ENCODE measurements at regions not wholly inside any gene's neighbourhood (a gene's known extent, or its start where the extent isn't known, plus 50 kb on each side); places are given as distances from the start of the nearest gene placed in this dataset.

GRCh38 chr1:17919525-17920439 lies 164.6 kb downstream of the ACTL8 start:
- H3K27me3 ChIP-seq (ENCODE audit: low read depth) = peaks cover 44% of the 10 kb centered on the region
- H3K9me3 ChIP-seq = no peaks in the 10 kb centered on the region
- no peaks in the 10 kb centered on the region for H3K36me3 ChIP-seq
- H3K4me1 ChIP-seq = no peaks in the 10 kb centered on the region
- TF ChIP-seq CTCF (IDR thresholded peaks at IDR 0.05) = no peak
- intact Hi-C loops (cut with DNase I) = no loop called here
- no peak overlapping the region for H3K4me3 ChIP-seq
- ATAC-seq (no peak), DNase-seq (no peak)
- no peak overlapping the region for H3K27ac ChIP-seq

- DNase-seq (no peak), ATAC-seq (no peak)
- Histone ChIP-seq H3K36me3 (no peaks in the 10 kb centered on the region), H3K27me3 (ENCODE audit: low read depth) (peaks cover 41% of the 10 kb centered on the region), H3K27ac (no peak overlapping the region), H3K4me3 (no peak overlapping the region), H3K4me1 (no peaks in the 10 kb centered on the region), H3K9me3 (no peaks in the 10 kb centered on the region)
- intact Hi-C loops (cut with DNase I) = no loop called here
- no peak for TF ChIP-seq CTCF (IDR thresholded peaks at IDR 0.05)
Measured at GRCh38 chr1:17920881-17921640, 165.9 kb downstream of the ACTL8 start.

- DNase-seq (no peak), ATAC-seq (no peak)
- Histone ChIP-seq H3K27ac (no peak overlapping the region), H3K4me3 (no peak overlapping the region), H3K4me1 (no peaks in the 10 kb centered on the region), H3K36me3 (no peaks in the 10 kb centered on the region), H3K9me3 (no peaks in the 10 kb centered on the region), H3K27me3 (ENCODE audit: low read depth) (peaks cover 53% of the 10 kb centered on the region)
- TF ChIP-seq CTCF (IDR thresholded peaks at IDR 0.05) = peak; percentile 34
- intact Hi-C loops (cut with DNase I) = no loop called here
Measured at GRCh38 chr1:17922833-17923232, 167.7 kb downstream of the ACTL8 start.

GRCh38 chr1:17923666-17924065 lies 168.5 kb downstream of the ACTL8 start:
- Histone ChIP-seq H3K4me1 (no peaks in the 10 kb centered on the region), H3K27me3 (ENCODE audit: low read depth) (peaks cover 48% of the 10 kb centered on the region), H3K36me3 (no peaks in the 10 kb centered on the region), H3K4me3 (no peak overlapping the region), H3K27ac (no peak overlapping the region), H3K9me3 (no peaks in the 10 kb centered on the region)
- ATAC-seq (no peak), DNase-seq (no peak)
- no peak for TF ChIP-seq CTCF (IDR thresholded peaks at IDR 0.05)
- intact Hi-C loops (cut with DNase I) = no loop called here

GRCh38 chr1:17924578-17924977 lies 169.4 kb downstream of the ACTL8 start:
- no peak for ATAC-seq
- Histone ChIP-seq H3K4me1 (no peaks in the 10 kb centered on the region), H3K27me3 (ENCODE audit: low read depth) (peaks cover 48% of the 10 kb centered on the region), H3K4me3 (no peak overlapping the region), H3K9me3 (no peaks in the 10 kb centered on the region), H3K36me3 (no peaks in the 10 kb centered on the region), H3K27ac (no peak overlapping the region)
- no peak for TF ChIP-seq CTCF (IDR thresholded peaks at IDR 0.05)
- intact Hi-C loops (cut with DNase I) = no loop called here
- no peak for DNase-seq
